Astrocyte of the spinal cord (primary cell): ENCODE measurements at regions not wholly inside any gene's neighbourhood (a gene's known extent, or its start where the extent isn't known, plus 50 kb on each side); places are given as distances from the start of the nearest gene placed in this dataset.

Experiments used
- DNase-seq: peaks from one replicate; pipeline ENCODE4 v3.0.0; 2011; ENCODE audit warnings: low read depth, low spot score
- H3K4me3 ChIP-seq: 2 replicates; pipeline ENCODE4 v1.5.1; 2011; ENCODE audit warnings: low read depth, mild to moderate bottlenecking, low read length, moderate library complexity
- in situ Hi-C: cut with HindIII; loops from 2 replicates; pipeline ENCODE4 v1.10.0; 2017; ENCODE audit warnings: low sequenced_read_pairs
- TF ChIP-seq, protein P1 (sequence below): IDR thresholded peaks from 2 replicates; pipeline ENCODE4 v1.5.1; 2012; ENCODE audit warnings: low read depth, mild to moderate bottlenecking, low read length, inconsistent platforms

DNA sequence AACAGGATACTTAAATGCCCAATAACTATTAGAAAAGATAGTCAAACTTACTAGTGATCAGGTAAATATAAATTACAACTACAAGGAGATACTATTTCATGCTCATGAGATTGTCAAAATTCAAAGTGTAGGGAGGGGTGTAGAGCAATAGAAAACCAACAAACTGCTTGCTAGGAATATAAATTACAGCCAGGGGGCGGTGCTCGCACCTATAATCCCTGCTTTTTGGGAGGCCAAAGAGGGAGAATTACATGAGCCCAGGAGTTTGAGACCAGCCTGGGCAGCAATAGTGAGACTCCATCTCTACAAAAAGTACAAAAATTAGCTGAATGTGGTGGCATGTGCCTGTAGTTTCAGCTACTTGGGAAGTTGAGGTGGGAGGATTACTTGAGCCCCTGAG lies 556.5 kb upstream of the NR3C2 start:
- peak; percentile 3 for DNase-seq
- no peak overlapping the region for H3K4me3 ChIP-seq
- TF ChIP-seq, protein P1, sequence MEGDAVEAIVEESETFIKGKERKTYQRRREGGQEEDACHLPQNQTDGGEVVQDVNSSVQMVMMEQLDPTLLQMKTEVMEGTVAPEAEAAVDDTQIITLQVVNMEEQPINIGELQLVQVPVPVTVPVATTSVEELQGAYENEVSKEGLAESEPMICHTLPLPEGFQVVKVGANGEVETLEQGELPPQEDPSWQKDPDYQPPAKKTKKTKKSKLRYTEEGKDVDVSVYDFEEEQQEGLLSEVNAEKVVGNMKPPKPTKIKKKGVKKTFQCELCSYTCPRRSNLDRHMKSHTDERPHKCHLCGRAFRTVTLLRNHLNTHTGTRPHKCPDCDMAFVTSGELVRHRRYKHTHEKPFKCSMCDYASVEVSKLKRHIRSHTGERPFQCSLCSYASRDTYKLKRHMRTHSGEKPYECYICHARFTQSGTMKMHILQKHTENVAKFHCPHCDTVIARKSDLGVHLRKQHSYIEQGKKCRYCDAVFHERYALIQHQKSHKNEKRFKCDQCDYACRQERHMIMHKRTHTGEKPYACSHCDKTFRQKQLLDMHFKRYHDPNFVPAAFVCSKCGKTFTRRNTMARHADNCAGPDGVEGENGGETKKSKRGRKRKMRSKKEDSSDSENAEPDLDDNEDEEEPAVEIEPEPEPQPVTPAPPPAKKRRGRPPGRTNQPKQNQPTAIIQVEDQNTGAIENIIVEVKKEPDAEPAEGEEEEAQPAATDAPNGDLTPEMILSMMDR = peak; percentile 39
- in situ Hi-C loops = no loop called here

DNA sequence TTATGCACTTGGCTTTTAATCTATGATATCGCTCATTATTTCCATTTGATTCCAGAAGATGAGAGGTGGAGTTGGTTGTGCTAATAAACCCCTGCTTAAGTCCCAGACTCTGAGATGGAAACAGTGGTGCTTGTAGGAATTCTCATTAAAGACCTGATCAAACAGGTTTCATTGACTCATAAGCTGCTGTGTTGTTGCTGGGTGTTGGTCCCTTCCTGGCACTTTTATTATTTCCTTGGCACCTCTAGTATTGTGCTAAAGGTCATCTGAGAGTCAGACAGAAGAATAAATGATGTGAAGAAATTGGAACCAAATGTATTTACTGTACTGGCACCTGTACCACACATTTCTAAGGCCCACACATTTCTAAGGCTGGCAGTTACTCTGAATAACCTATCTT lies 544.7 kb upstream of the NR3C2 start:
- in situ Hi-C loops = no loop called here

GRCh38 chr4:148984951-148985350 lies 542.7 kb upstream of the NR3C2 start:
- in situ Hi-C loops = no loop called here
- DNase-seq = no peak
- TF ChIP-seq, protein P1 = no peak
- H3K4me3 ChIP-seq = no peak overlapping the region

More for the DNA sequence above, 544.7 kb upstream of the NR3C2 start:
- no peak for DNase-seq
- no peak overlapping the region for H3K4me3 ChIP-seq
- TF ChIP-seq, protein P1 = no peak

- in situ Hi-C loops = no loop called here
- TF ChIP-seq, protein P1 = no peak
- H3K4me3 ChIP-seq = no peak overlapping the region
- DNase-seq = no peak
Observed at GRCh38 chr4:148982200-148982599, 540.0 kb upstream of the NR3C2 start.

DNA sequence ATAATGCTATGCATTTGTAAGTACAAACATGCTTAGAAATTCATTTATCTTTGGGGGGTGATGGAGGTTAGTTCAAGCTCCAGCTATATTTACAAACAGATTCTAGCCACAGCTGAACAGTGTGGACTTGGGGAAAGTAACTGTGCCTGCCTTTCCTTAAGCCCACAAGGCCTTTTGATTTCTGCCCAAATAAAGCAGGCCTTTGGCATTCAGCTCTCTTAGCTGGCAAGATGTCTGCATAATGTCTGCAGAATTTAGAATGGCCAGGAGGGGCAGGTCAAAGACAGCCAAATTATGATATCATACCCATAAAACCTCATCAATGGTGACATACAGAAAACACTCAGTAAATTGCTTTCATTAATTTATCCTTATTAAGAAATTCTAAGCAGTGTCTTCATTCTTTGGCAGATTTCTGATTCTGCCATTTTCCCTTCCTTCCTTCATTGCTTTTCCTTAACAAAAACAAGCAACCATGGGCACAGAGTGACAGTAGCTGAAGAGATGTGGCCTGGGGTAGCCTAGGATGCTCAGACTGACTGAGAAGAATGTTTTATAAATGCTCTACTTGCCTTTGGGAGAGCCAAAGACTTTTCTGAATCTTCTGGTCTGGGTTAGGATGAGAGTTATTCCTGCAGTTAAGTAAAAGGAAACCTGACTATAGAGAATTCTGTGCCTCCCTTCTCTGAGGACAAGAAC lies 538.7 kb upstream of the NR3C2 start:
- no peak for DNase-seq
- in situ Hi-C loops = no loop called here
- TF ChIP-seq, protein P1 = no peak
- no peak overlapping the region for H3K4me3 ChIP-seq

- DNase-seq = no peak
- in situ Hi-C loops = no loop called here
- H3K4me3 ChIP-seq = no peak overlapping the region
- TF ChIP-seq, protein P1 = no peak
Observed at GRCh38 chr4:148978301-148978700, 536.1 kb upstream of the NR3C2 start.
